ENCODE measurements at regions not wholly inside any gene's neighbourhood (a gene's known extent, or its start where the extent isn't known, plus 50 kb on each side); places are given as distances from the start of the nearest gene placed in this dataset.

GRCh38 chr16:49216593-49216992 is 65.0 kb downstream of the CBLN1 start:
- no peak overlapping the region for H3K4me3 ChIP-seq (ENCODE audit: low read depth, low read length)
- TF ChIP-seq CTCF (IDR thresholded peaks at IDR 0.05; ENCODE audit: control insufficient read depth, extremely low read depth, insufficient read depth): no peak
- DNase-seq (ENCODE audit: low read depth): no peak

- H3K4me3 ChIP-seq (ENCODE audit: low read depth, low read length): no peak overlapping the region
- DNase-seq (ENCODE audit: low read depth): no peak
- TF ChIP-seq CTCF (IDR thresholded peaks at IDR 0.05; ENCODE audit: control insufficient read depth, extremely low read depth, insufficient read depth): no peak
These were observed 68.0 kb downstream of the CBLN1 start for GRCh38 chr16:49213594-49213993.

- no peak for TF ChIP-seq CTCF (IDR thresholded peaks at IDR 0.05; ENCODE audit: control insufficient read depth, extremely low read depth, insufficient read depth)
- H3K4me3 ChIP-seq (ENCODE audit: low read depth, low read length): no peak overlapping the region
- no peak for DNase-seq (ENCODE audit: low read depth)
These were observed 77.4 kb downstream of the CBLN1 start for GRCh38 chr16:49204191-49204590.

- DNase-seq (ENCODE audit: low read depth): no peak
- TF ChIP-seq CTCF (IDR thresholded peaks at IDR 0.05; ENCODE audit: control insufficient read depth, extremely low read depth, insufficient read depth): no peak
- H3K4me3 ChIP-seq (ENCODE audit: low read depth, low read length): no peak overlapping the region
These were observed 78.3 kb downstream of the CBLN1 start for GRCh38 chr16:49203361-49203760.

DNA sequence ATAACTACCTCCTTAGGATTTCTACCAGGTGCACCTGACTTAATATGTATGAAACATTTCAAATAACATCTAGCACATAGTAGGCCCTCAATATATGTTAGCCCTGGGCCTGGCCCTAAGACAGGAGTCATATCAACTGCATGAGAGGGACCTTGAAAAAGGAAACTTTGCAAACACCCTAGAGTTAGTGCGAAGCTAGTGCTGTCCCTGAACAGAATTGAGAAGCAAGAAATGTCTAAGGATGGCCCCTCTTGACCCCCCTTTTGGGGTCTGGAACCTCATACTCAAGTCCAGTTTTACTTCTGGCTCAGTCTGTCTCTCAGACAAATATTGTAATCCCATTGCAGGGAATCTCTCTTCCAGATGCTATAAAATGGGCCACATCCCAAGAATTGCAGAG is 80.5 kb downstream of the CBLN1 start:
- DNase-seq (ENCODE audit: low read depth): no peak
- no peak for TF ChIP-seq CTCF (IDR thresholded peaks at IDR 0.05; ENCODE audit: control insufficient read depth, extremely low read depth, insufficient read depth)

GRCh38 chr16:49200223-49200820 is 81.3 kb downstream of the CBLN1 start:
- no peak for TF ChIP-seq CTCF (IDR thresholded peaks at IDR 0.05; ENCODE audit: control insufficient read depth, extremely low read depth, insufficient read depth)
- H3K4me3 ChIP-seq (ENCODE audit: low read depth, low read length): no peak overlapping the region
- no peak for DNase-seq (ENCODE audit: low read depth)

More for the DNA sequence above, 80.5 kb downstream of the CBLN1 start:
- H3K4me3 ChIP-seq (ENCODE audit: low read depth, low read length): no peak overlapping the region

GRCh38 chr16:49195237-49195548 is 86.4 kb downstream of the CBLN1 start:
- DNase-seq (ENCODE audit: low read depth): no peak
- TF ChIP-seq CTCF (IDR thresholded peaks at IDR 0.05; ENCODE audit: control insufficient read depth, extremely low read depth, insufficient read depth): no peak
- H3K4me3 ChIP-seq (ENCODE audit: low read depth, low read length): no peak overlapping the region
